HG03045 (cell line): ENCODE measurements at regions not wholly inside any gene's neighbourhood (a gene's known extent, or its start where the extent isn't known, plus 50 kb on each side); places are given as distances from the start of the nearest gene placed in this dataset.
A peak's percentile ranks its signal among the peaks of the same experiment; 100 is the strongest.

ENCODE experiments used
- ATAC-seq: cut with Tn5 transposase; IDR thresholded peaks from one replicate; pipeline ENCODE4 v1.9.1; 2021; ENCODE audit warnings: mild to moderate bottlenecking, moderate library complexity; ENCODE audit not compliant: unreplicated experiment

DNA sequence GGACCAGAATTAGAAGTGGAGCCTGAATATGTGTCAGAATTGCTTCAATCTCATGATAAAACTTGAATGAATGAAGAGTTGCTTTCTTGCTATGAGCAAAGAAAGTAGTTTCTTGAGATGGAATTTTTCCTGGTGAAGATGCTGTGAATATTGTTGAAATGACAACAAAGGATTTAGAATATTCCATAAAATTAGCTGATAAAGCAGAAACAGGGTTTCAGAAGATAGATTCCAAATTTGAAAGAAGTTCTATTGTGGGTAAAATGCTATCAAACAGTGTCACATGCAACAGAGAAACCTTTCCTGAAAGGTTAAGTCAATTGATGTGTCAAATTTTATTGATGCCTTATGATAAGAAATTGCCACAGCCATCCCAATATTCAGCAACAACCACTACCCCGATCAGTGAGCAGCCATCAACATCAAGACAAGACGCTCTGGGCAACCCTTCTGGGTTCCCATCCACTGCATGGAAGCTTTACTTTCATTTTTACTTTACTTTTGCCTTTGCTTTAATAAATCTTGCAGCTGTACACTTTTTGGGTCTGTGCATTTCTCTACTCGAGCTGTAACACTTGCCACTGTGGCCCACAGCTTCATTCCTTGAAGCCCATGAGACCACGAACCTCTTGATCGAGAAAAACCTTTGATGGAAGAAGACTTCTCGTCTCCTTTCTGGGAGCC lies 104.0 kb upstream of the SSTR1 start:
- no peak for ATAC-seq

DNA sequence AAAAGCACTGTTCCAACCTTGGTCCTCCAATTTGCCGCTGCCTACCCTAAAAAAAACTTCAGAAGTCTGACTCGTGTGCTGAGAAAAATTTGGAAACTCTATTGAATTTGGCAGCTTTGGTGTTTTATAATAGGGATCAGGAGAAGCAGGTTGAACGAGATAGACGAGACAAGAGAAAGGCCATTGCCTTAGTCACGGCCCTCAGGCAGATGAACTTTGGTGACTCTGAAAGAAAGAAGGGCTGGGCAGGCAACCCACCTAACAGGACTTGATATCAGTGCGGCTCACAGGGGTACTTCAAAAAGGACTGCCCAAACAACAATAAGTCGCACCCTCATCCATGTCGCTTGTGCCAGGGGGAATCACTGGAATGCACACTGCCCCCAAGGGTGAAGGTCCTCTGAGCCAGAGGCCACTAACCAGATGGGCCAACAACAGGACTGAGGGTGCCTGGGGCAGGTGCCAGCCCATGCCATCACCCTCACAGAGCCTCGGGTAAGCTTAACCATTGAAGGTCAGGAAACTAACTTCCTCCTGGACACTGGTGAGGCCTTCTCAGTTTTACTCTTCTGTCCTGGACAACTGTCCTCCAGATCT lies 102.5 kb upstream of the SSTR1 start:
- no peak for ATAC-seq

DNA sequence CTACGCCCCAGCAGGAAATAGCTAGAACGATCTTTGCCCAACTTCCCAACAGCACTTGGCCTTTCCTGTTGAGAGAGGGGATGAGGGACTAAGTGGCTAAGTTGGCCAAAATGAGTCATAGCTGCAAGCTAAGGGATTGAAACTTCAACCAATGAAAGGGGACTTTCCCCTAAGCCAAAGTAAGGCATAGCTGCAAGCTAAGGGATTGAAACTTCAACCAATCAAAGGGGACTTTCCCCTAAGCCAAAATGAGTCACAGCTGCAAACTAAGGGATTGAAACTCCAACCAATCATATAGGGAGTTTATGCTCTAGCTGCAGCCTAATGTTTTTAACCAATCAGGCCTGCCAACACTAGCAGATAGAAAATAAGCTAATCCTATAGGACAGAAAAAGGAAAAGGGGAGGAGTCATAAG lies 100.5 kb upstream of the SSTR1 start:
- ATAC-seq: peak; percentile 86

DNA sequence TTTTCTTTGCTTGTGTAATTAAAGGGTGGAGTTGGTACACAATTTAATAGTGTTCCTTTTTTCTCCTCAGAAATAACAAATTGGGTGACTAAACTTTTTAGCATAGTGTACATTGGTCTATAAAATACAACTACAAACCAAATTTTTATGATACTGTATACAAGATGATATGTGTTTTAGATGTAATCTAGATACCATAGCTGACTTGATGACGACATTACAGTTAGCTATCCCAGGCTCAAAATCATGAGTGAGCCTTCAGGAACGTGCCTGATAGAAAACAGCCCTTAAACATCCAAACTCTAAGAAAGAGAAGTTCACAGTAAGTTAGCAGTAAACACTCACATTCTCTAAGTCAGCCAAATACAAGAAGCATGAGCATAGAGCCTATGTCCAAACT lies 99.0 kb upstream of the SSTR1 start:
- ATAC-seq: no peak

DNA sequence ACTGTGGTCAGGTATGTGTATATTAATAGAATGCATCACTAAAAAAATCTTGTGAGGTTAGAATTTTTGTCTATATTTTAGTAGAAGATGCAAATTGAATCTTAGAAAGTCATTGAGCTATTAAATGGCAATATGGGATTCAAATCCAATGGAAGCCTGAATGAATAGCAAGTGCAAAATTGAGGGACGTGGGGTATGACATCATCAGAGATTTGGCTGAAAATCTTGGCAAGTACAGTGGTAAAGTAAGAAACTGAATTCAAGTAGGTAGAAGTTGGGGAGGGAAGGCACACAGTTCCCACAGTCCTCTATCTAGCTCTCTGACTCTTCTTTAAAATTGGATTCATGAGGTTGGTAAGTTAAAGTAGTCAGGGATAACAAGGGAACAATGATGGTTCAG lies 97.4 kb upstream of the SSTR1 start:
- no peak for ATAC-seq

DNA sequence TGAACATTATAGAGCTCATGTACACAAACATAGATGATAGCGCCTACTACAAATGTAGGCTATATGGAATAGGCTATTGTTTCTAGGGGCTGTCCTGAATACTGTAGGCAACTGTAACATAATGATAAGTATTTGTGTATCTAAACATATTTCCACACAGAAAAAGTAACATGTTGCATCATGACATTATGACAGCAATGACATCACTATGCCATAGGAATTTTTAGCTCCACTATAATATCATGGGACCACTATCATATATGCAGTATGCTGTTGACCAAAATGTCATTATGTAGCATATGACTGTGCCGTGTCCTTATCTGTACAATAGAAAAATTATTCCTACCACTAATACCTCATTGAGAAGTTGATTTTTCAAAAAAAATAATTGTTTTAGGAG lies 96.7 kb upstream of the SSTR1 start:
- ATAC-seq: no peak

DNA sequence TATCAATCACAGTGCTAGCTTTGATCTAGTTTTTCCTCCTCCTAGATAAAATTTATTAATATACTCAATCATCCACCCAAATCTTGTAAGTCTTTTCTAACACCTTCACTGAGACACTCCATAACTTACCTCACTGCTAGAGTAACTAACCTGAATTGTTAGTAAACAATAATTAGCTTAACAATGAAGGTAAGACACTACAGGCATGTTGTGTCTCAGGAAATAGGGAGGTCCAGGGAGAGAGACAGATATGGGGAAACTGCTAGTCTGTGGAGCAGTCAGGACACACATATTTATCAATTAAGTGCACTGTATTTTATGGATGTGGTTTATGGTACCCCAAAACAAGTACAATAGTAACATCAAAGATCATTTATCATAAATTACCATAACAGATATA lies 94.2 kb upstream of the SSTR1 start:
- ATAC-seq: no peak

DNA sequence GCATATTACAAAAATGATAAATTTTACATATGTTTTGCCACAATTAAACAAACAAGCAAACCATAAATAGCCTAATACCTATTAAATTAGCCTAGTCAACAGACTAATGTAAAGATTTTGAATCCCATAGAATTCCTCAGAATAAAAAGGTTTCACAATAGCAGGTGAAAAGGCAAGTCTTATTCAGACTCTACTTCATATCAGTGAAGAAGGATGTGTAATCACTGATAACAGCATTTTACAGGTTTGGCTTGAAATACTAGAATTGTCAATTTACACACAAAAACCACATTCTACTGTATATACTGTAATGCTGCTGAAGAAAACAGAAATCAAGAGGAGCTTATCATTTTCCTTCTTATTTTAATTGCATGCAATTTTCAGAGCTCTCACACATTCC lies 90.8 kb upstream of the SSTR1 start:
- ATAC-seq: no peak

DNA sequence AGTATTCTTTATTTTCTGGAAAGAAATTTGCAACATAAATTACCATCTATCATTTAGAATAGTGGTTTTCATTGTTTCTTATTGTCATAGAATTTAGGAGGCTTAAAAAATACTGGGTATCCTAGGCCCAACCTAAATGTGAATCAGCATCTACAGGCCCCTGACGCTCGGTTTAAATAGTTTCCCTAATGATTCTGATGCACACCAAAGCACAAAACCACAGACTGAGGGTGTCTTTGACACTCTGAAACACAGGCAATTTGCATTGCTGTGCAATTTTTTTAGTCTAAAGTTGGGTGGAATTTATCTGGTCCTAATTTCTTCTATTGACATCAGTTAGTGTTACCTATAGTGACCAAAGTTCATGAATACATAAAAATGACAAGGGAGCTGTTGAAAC lies 87.6 kb upstream of the SSTR1 start:
- ATAC-seq: no peak

DNA sequence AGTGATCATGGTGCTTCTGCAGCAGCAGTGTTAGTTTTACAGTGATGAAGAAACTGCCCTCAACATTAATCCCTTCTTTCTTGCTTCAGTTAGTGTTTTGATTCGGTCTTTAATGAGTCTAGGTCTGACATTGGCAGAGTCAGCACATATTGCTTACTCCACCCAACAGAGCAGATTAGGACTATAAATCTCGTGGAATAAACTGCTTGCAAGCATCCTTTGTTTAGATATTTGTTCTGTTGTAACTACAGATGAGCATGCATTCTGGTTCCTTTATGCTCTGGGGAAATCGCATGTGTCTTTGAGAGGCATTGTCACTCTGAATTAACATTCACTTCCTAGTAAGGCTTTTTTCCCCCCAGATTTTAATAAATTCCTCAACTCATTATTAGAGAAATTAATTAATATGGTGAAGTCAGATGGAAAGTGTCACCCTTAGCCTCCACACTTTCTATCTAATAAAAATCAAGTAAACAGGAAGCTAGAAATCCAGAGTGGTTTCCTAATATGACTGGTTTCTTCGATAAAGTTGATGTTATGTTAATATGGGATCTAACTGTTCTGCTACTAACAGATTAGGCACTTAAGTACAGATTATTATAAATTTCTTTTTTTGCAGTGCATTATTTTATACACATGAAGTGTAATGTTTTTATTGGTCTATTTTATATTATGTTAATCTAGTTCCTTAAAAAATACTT lies 86.2 kb upstream of the SSTR1 start:
- ATAC-seq: no peak

DNA sequence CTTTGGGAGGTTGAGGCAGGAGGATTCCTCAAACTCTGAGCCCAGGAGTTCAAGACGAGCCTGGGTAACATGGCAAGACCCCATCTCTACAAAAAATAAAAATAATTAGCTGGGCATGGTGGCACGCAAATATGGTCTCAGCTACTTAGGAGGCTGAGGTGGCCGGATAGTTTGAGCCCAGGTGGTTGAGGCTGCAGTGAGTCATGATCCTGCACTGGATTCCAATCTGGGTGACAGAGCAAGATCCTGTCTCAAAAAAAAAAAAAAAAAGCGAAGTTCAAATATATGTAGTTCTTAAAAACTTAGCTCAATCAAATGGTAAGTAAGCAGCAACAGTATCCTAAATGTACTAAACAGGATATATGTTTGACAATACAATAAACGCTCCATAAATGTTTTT lies 85.5 kb upstream of the SSTR1 start:
- ATAC-seq: no peak

DNA sequence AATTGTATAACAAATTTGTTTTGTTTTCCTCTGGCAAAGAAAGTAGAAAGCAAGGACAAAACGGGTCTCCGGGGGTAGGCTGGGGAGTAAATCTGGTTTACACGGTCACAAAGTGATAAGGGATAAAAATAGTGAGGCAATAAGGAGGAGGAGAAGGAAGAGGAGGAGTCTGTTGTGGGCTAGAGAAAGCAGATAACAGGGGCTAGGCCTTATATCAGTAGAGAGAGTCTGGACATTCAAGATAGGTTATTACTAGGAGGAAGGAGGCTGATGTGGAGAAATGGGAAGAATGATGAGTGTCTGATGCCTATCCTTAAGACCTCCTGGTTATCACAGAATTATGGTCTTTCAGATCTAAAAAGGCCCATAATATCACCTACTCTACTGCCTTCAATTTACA lies 83.2 kb upstream of the SSTR1 start:
- no peak for ATAC-seq

DNA sequence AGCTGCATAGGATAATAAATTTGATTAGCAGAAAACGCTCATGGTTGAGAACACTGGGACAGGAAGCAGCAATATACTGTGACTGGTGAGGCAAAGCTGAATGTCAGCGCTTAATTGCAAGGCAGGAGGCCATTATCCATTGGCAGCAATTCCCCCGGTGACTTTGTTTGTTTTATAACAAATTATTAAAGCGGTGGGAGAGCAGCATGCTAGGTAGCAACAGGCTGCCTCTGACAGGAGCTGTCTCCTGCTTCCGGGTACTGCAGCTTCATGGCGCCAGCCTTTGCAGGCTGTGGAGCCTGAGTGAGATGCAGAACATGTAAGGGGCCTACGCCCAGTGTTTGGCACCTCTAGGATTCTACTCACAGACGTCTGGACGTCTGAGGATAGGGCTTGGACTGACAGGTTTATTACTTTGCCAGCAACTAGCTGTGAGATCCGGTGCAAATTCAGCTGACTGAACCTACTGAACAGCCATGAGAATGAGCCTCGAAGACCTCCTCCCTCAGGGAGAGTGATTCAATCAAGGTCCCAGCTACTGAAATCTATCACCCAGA lies 82.1 kb upstream of the SSTR1 start:
- ATAC-seq: no peak

DNA sequence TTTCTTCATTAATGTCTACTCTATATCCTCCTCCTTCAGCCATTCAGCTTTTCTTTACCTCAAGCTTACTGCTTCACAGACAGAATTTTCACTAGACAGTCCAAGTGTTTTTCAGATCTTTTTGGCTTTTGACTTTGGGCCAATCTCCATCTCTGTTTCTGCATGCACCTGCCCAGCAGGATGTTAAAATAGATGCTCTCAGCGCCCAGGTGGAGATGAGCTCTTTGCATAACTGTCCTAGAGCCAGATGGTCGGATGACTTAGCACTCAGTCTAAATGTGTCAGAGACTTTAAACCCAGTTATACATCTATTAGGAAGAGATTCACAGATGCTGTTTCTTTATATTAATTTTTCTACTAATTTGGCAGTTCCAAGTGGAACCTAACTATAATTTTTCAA lies 80.3 kb upstream of the SSTR1 start:
- no peak for ATAC-seq

DNA sequence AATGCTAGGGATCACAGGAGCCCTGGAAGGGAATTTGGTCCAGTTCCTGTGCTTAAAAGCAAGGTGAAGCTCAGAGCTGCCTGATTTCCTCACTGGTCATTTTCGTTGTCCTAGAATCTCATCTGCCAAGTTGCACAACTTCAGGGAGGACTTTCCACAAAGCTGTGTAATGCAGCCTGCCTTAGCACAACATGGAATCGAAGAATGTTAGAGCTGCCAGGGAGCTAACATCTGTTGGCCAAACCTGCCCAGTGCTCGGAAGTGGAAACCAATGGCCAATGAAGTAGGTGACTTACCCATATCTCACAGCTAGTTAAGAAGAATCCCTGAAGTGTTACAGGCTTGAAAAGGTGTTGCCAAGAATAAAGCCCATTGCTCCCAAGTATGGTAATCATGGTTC lies 79.9 kb upstream of the SSTR1 start:
- ATAC-seq: no peak

DNA sequence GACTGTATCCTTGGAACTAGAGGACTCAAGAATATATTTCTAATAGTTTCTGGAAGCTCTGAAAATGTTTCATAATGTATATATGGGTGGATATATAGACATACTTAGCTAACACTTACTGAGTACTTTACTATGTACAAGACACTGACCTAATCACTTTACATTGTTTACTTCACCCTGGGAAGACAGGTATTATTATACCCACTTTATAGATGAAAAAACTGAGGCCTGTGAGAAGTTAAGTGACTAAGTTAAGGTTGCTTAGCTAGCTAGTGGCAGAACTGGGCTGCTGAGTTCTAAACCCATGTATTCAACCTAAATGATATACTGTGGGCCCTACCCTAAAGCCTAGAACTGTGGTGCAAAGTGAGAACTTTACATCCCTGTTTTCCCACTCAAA lies 79.1 kb upstream of the SSTR1 start:
- no peak for ATAC-seq

DNA sequence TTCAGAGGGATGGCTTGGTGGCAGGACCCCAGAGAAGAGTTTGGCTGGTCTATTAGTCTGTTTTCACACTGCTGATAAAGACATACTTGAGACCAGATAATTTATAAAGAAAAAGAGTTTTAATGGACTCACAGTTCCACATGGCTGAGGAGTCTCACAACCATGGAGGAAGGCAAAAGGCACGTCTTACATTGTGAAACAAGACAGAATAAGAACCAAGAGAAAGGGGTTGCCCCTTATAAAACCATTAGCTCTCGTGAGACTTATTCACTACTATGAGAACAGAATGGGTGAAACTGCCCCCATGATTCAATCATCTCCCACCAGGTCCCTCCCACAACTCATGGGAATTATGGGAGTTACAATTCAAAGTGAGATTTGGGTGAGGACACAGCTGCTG lies 78.5 kb upstream of the SSTR1 start:
- no peak for ATAC-seq

DNA sequence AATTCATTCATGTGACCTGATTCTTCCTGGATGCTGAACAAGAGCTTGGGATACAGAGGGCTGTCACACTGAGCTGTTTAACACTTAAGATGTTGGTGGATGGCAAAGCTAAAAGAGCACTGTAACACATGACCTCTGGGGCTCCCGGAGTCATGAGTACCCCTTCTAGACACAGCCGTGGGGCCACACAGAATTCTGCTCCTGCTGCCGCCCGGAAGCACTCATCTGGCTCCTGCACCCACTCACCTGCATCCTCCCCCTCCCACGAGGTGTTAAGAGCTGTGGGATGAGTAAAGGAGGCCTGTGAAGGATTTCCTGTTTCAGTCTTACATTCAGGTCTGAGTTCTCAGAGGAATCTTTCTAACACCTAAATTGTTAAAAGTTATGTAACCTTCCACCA lies 78.0 kb upstream of the SSTR1 start:
- no peak for ATAC-seq

DNA sequence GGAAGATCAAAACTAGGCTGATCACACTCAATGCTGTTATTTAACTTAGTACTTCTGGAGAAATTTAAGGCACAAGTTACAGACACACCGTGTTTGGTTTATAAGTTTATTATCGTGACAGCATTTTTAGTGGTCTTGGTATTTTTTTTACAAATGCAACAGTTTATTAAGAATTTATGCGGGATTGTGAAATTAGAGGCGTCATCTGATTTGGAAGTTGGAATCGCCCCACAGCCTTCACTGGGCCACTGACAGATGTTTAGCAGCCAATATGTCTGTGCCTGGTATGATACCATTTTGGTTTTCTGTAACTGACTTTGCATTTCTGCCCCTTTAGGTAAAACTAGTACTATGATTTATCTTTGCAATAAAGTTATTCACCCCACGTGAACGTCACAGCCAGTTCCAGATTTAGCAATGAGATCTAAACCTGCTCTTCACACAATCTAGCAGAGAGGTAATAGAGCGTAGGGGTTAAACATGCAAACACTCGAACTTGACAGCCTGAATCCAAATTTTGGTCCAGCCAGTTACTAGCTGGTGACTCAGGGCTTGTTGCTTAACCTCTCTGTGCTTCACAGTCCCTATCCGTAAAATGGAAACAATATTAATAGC lies 73.2 kb upstream of the SSTR1 start:
- ATAC-seq: no peak

DNA sequence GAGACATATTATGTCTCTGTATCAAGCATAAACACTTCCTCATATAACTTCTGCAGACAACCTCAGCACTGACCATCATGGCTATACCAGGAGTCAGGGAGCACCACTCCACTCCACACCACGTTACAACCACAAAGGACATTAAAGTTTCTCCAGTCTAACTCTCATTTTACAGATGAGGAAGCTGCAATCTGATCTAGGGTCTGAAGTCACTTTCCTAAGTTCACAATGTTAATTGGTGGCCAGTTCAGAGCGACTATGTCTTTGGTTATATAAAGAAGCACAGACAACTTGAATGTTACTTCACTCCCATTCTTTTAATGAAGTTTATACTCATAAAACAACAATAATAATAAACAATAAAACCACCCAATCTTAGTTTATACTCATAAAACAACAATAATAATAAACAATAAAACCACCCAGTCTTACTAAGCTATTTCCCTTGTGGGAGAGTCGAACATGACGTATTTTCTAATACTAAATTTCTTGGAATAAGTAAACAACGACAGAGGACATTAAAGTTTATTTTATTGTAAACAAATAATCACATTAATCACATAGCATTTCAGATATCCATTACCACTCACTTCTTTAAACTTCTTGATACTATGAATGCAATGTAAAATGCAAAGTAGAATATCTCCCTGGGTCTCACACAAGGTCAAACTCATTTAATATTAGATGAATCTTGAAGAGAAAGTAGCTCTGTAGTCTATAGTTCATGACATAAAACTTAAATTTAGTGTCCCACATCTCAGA lies 72.4 kb upstream of the SSTR1 start:
- ATAC-seq: no peak

DNA sequence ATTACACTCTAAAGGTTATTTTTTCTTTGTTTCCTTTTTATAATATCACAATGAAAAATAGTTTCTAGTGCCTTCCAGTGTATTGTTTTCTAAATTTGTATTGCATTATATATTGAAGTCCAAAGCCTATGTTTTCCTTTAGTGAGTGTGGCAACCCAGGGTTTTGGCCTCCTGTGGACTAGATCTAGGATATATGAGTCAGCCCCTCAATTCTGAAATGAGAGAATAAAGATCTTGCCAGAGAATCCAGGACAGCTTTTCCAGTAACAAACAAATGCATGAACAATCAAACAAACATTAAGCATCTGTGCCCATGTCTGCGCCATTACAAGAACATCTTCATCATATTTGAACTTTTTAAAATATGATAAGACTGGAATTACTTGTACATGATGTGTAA lies 70.7 kb upstream of the SSTR1 start:
- no peak for ATAC-seq
